PC-9 (cell line): ENCODE measurements at regions not wholly inside any gene's neighbourhood (a gene's known extent, or its start where the extent isn't known, plus 50 kb on each side); places are given as distances from the start of the nearest gene placed in this dataset.

Experiments
- BruUV-seq: library from RNA; stranded (reverse); fragments of 400-500 nt; replicated peaks from 2 replicates; lab custom pipeline; 2021; lab: Mats Ljungman, UMichigan
- CTCF ChIA-PET: fragments of 300-600 bp; sonication (Branson Sonifier 250); formaldehyde crosslinking; loops from one replicate; lab custom pipeline; 2022; ENCODE audit warnings: antibody characterized with exemption; lab: Charles Lee
- POLR2A ChIA-PET: fragments of 300-600 bp; sonication (Branson Sonifier 250); formaldehyde crosslinking; loops from one replicate; lab custom pipeline; 2022; ENCODE audit warnings: antibody characterized with exemption; ENCODE audit not compliant: unreplicated experiment; lab: Charles Lee
- DNase-seq, 2 experiments: peaks; one replicate each; pipeline versions ENCODE4 v3.0.0 to v3.0.0-alpha.2; 2015 to 2022; ENCODE audit warnings: mixed read lengths in 1 of 2
- H2AFZ ChIP-seq: fragments of 200-600 bp; sonication (generic); 2 replicates; pipeline ENCODE4 v1.8.1; 2017; ENCODE audit warnings: antibody characterized with exemption
- H3F3A ChIP-seq: fragments of 200-600 bp; sonication (generic); 2 replicates; pipeline ENCODE4 v1.8.1; 2017; ENCODE audit warnings: antibody characterized with exemption, mild to moderate bottlenecking, low read depth; ENCODE audit not compliant: insufficient read depth
- H3K27ac ChIP-seq: fragments of 200-600 bp; sonication (generic); 2 replicates; pipeline ENCODE4 v1.6.1; 2016; ENCODE audit warnings: mixed run types
- H3K27me3 ChIP-seq: fragments of 200-600 bp; sonication (generic); 2 replicates; pipeline ENCODE4 v1.6.1; 2016; ENCODE audit warnings: low read depth, mixed run types; ENCODE audit not compliant: insufficient read depth
- H3K36me3 ChIP-seq: fragments of 200-600 bp; sonication (generic); 2 replicates; pipeline ENCODE4 v1.6.1; 2016; ENCODE audit warnings: low read depth, mixed run types
- H3K4me1 ChIP-seq: fragments of 200-600 bp; sonication (generic); replicated peaks from 2 replicates; pipeline ENCODE4 v1.6.1; 2016; ENCODE audit warnings: mixed run types; ENCODE audit not compliant: insufficient read depth
- H3K4me2 ChIP-seq: fragments of 200-600 bp; sonication (generic); 2 replicates; pipeline ENCODE4 v1.6.1; 2017; ENCODE audit warnings: mixed run types
- H3K4me3 ChIP-seq: fragments of 200-600 bp; sonication (generic); 2 replicates; pipeline ENCODE4 v1.6.1; 2016; ENCODE audit warnings: mixed run types
- H3K79me2 ChIP-seq: fragments of 200-600 bp; sonication (generic); 2 replicates; pipeline ENCODE4 v1.6.1; 2017; ENCODE audit warnings: low read depth, mixed run types
- H3K9me2 ChIP-seq: fragments of 200-600 bp; sonication (generic); 2 replicates; pipeline ENCODE4 v1.8.1; 2017; ENCODE audit warnings: mild to moderate bottlenecking; ENCODE audit not compliant: insufficient read depth
- H3K9me3 ChIP-seq: fragments of 200-600 bp; sonication (generic); 2 replicates; pipeline ENCODE4 v1.8.1; 2016; ENCODE audit warnings: low read depth; ENCODE audit not compliant: insufficient read depth
- H4K20me1 ChIP-seq: fragments of 200-600 bp; sonication (generic); 2 replicates; pipeline ENCODE4 v1.8.1; 2017; ENCODE audit not compliant: insufficient read depth
- CTCF ChIP-seq: fragments of 200-600 bp; sonication (generic); conservative IDR thresholded peaks from 2 replicates; pipeline ENCODE4 v1.6.1; 2017; ENCODE audit warnings: mixed run types, antibody characterized with exemption, mild to moderate bottlenecking, moderate library complexity
- EZH2 ChIP-seq: fragments of 200-600 bp; sonication (generic); IDR thresholded peaks from 2 replicates; pipeline ENCODE4 v1.8.0; 2017; ENCODE audit warnings: antibody characterized with exemption, low read depth
- intact Hi-C: fragments of 100-400 bp; cut with micrococcal nuclease; formaldehyde crosslinking; loops from one replicate; pipeline ENCODE4 v1.10.0; 2022; ENCODE audit not compliant: unreplicated experiment

GRCh38 chr14:65941091-65941490 is 528.6 kb downstream of the FUT8 start:
- Histone ChIP-seq H3K36me3 (no peaks in the 10 kb centered on the region), H3K79me2 (no peaks in the 10 kb centered on the region), H3F3A (no peaks in the 10 kb centered on the region), H3K4me2 (no peak overlapping the region), H3K9me2 (no peaks in the 10 kb centered on the region), H3K9me3 (no peaks in the 10 kb centered on the region), H3K4me1 (no peaks in the 10 kb centered on the region), H4K20me1 (no peaks in the 10 kb centered on the region), H3K4me3 (no peak overlapping the region), H3K27me3 (no peaks in the 10 kb centered on the region), H3K27ac (no peak overlapping the region), H2AFZ (no peak overlapping the region)
- no peak for TF ChIP-seq EZH2
- TF ChIP-seq CTCF: no peak
- DNase-seq: no peak
- CTCF ChIA-PET: interaction anchor here (0.6 kb wide), 1 partner anchor 1194 kb away, joined by 3 read pairs; no protein-coding TSS in a partner anchor
- no TSS peak for BruUV-seq
- POLR2A ChIA-PET: interaction anchor here (0.7 kb wide), 1 partner anchor 150 kb away, joined by 3 read pairs; no protein-coding TSS in a partner anchor
- intact Hi-C loops: no loop called here

DNA sequence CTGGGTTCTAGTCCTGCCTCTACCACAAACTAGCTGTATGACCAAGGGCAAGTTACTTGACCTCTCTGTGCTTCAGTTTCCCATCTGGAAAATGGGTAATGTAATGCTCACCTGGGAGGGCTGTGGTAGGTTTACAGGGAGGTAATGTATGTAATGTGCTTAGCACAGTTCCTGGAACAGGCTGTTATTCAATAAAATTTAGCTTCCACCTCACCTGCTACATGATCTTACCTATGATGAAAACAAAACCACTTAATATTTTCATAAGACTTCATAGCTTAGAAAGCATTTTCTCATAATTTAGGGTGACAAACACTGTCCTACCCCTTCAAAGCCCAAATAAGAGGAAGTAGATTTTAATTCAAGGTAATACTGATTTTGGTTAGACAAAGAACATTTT is 530.6 kb downstream of the FUT8 start:
- no peak overlapping the region for H3K27ac ChIP-seq
- H2AFZ ChIP-seq: no peak overlapping the region
- H3K4me3 ChIP-seq: no peak overlapping the region
- H3F3A ChIP-seq: no peaks in the 10 kb centered on the region
- no peaks in the 10 kb centered on the region for H3K9me2 ChIP-seq
- no peaks in the 10 kb centered on the region for H3K36me3 ChIP-seq
- CTCF ChIA-PET: no interaction called here
- no peaks in the 10 kb centered on the region for H3K4me1 ChIP-seq
- intact Hi-C loops: no loop called here
- POLR2A ChIA-PET: no interaction called here
- no peaks in the 10 kb centered on the region for H3K79me2 ChIP-seq
- no peaks in the 10 kb centered on the region for H3K27me3 ChIP-seq
- TF ChIP-seq EZH2 (no peak), CTCF (no peak)
- H4K20me1 ChIP-seq: no peaks in the 10 kb centered on the region
- H3K9me3 ChIP-seq: no peaks in the 10 kb centered on the region
- H3K4me2 ChIP-seq: no peak overlapping the region
- no peak for DNase-seq
- no TSS peak for BruUV-seq

DNA sequence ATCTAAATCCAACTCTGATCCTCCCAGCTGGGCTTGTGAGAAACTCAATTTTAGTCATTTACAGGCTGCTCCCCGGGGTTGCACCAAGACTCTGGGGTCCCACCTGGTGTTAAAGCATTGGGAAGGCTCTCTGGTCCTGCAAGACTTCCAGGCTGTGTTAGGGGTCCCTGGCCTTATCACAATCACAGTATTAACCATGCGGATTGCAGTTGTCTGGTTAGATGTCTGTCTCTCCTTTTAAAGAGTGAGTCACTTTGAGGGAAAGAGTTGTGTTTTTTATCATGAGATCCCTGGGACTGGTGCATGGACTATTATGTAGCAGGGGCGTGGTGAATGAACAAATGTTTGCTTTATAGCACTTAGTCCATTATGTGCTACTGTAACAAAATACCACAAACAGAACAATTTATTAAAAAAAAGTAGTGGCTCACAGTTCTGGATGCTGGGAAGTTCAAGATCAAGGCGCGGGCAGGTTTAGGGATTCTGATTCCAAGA is 531.4 kb downstream of the FUT8 start:
- Histone ChIP-seq H4K20me1 (no peaks in the 10 kb centered on the region), H3K4me1 (no peaks in the 10 kb centered on the region), H3K9me3 (no peaks in the 10 kb centered on the region), H2AFZ (no peak overlapping the region), H3K9me2 (no peaks in the 10 kb centered on the region), H3F3A (no peaks in the 10 kb centered on the region), H3K36me3 (no peaks in the 10 kb centered on the region), H3K27me3 (no peaks in the 10 kb centered on the region), H3K4me3 (no peak overlapping the region), H3K4me2 (no peak overlapping the region), H3K79me2 (no peaks in the 10 kb centered on the region), H3K27ac (no peak overlapping the region)
- TF ChIP-seq CTCF (no peak), EZH2 (no peak)
- BruUV-seq: no TSS peak
- no peak for DNase-seq
- ChIA-PET CTCF (no interaction called here), POLR2A (no interaction called here)
- intact Hi-C loops: no loop called here
